K562 (cell line): ENCODE measurements at regions not wholly inside any gene's neighbourhood (a gene's known extent, or its start where the extent isn't known, plus 50 kb on each side); places are given as distances from the start of the nearest gene placed in this dataset.

Experiments used
- ATAC-seq: fragments of 200-7000 bp; cut with Tn5 transposase; 3 replicates; pipeline ENCODE4 v1.9.1; 2020; ENCODE audit warnings: moderate library complexity
- BruUV-seq: library from RNA; stranded (reverse); fragments of 400-500 nt; replicated peaks from 2 replicates; lab custom pipeline; 2021; lab: Mats Ljungman, UMichigan
- CTCF ChIA-PET: fragments of 300-600 bp; formaldehyde crosslinking; extraction: SDS; loops from one replicate; lab custom pipeline; 2021; ENCODE audit warnings: low intra/inter-chr PET ratio; lab: Yijun Ruan, JAX
- POLR2A ChIA-PET: fragments of 300-600, 350-650 bp; sonication (Branson Sonifier 250); formaldehyde crosslinking; extraction: SDS; loops from one replicate; lab custom pipeline; 2021; ENCODE audit warnings: antibody characterized with exemption, inconsistent platforms; lab: Yijun Ruan, JAX
- DNase-seq, 4 experiments: peaks; one replicate each; pipeline versions ENCODE4 v3.0.0 to v3.0.0-alpha.2; 2011 to 2018; ENCODE audit warnings: low spot score in 3 of 4, mixed read lengths in 3 of 4; ENCODE audit errors: extremely low read depth in 1 of 4
- FAIRE-seq: peaks from 2 replicates; lab custom pipeline; 2011; peaks lifted over from hg19 to GRCh38; lab: Jason Lieb, UNC
- H2AFZ ChIP-seq: 2 replicates; pipeline ENCODE4 v1.6.0; 2011; ENCODE audit warnings: low read depth, low read length, control low read depth, inconsistent platforms
- H3K27ac ChIP-seq: fragments of 200-600 bp; 3 replicates; pipeline ENCODE4 v1.8.0; 2011; ENCODE audit warnings: low read depth, mild to moderate bottlenecking, control low read depth, inconsistent platforms, low read length, moderate library complexity, mixed read lengths; ENCODE audit errors: extremely low read depth
- H3K27me3 ChIP-seq, 2 experiments: fragments of 300-600 bp in 1 of 2; 2 replicates in 1 of 2; 3 replicates in 1 of 2; pipeline versions ENCODE4 v1.6.0 to v1.8.0; 2011; ENCODE audit warnings: inconsistent platforms in 2 of 2, low read length in 2 of 2, mild to moderate bottlenecking in 1 of 2, mixed read lengths in 1 of 2, moderate library complexity in 1 of 2; ENCODE audit not compliant: control insufficient read depth in 2 of 2, insufficient read depth in 2 of 2
- H3K36me3 ChIP-seq: fragments of 300-600 bp; 3 replicates; pipeline ENCODE4 v1.8.0; 2011; ENCODE audit warnings: mild to moderate bottlenecking, low read length, inconsistent platforms; ENCODE audit not compliant: control insufficient read depth, insufficient read depth
- H3K4me1 ChIP-seq, 2 experiments: fragments of 200-600 bp in 1 of 2; replicated peaks in 1 of 2; 2 replicates in 1 of 2; 3 replicates in 1 of 2; pipeline versions ENCODE4 v1.5.1 to v1.8.0; 2011; ENCODE audit warnings: inconsistent platforms in 2 of 2, low read length in 2 of 2, mild to moderate bottlenecking in 1 of 2, mixed read lengths in 1 of 2, moderate library complexity in 1 of 2; ENCODE audit not compliant: control insufficient read depth in 2 of 2, insufficient read depth in 2 of 2
- H3K4me2 ChIP-seq: 2 replicates; pipeline ENCODE4 v1.6.1; 2011; ENCODE audit warnings: low read length, control low read depth, inconsistent platforms, mixed read lengths; ENCODE audit not compliant: insufficient read depth
- H3K4me3 ChIP-seq: fragments of 200-600 bp; sonication (generic), shearing (Covaris generic); 2 replicates; pipeline ENCODE4 v1.5.1; 2016; ENCODE audit warnings: control low read depth, inconsistent platforms
- H3K79me2 ChIP-seq: fragments of 200-600 bp; 3 replicates; pipeline ENCODE4 v1.8.0; 2011; ENCODE audit warnings: low read length, inconsistent platforms; ENCODE audit not compliant: control insufficient read depth, insufficient read depth
- H3K9ac ChIP-seq, 2 experiments: 2 replicates each; pipeline versions ENCODE4 v1.6.0 to v1.6.1; 2011; ENCODE audit warnings: low read depth in 2 of 2, low read length in 2 of 2, control low read depth in 1 of 2, inconsistent platforms in 1 of 2, mild to moderate bottlenecking in 1 of 2, mixed read lengths in 1 of 2; ENCODE audit not compliant: insufficient read depth in 1 of 2
- H3K9me1 ChIP-seq: one replicate; pipeline ENCODE4 v1.6.0; 2011; ENCODE audit warnings: inconsistent platforms, mild to moderate bottlenecking, low read length, moderate library complexity; ENCODE audit not compliant: control insufficient read depth, insufficient read depth
- H3K9me3 ChIP-seq: replicated peaks from 2 replicates; pipeline ENCODE4 v1.5.1; 2011; ENCODE audit warnings: low read depth, low read length, inconsistent platforms; ENCODE audit not compliant: control insufficient read depth, insufficient read depth
- H4K20me1 ChIP-seq: replicated peaks from 2 replicates; pipeline ENCODE4 v1.6.1; 2011; ENCODE audit warnings: low read length, inconsistent platforms, mixed read lengths; ENCODE audit not compliant: control insufficient read depth, insufficient read depth
- ARHGAP35 ChIP-seq: fragments of 450-650 bp; IDR thresholded peaks from 2 replicates; pipeline ENCODE4 v1.6.1; 2018; ENCODE audit not compliant: partially characterized antibody
- HMG20B ChIP-seq: fragments of 250-450 bp; sonication (Bioruptor Pico); IDR thresholded peaks from 2 replicates; pipeline ENCODE4 v1.5.0; 2021; ENCODE audit warnings: mild to moderate bottlenecking
- IFI16 ChIP-seq: fragments of 250-450 bp; sonication (Bioruptor Pico); IDR thresholded peaks from 2 replicates; pipeline ENCODE4 v2.1.2; 2022; ENCODE audit warnings: mild to moderate bottlenecking, inconsistent platforms
- SNAPC5 ChIP-seq: fragments of 250-450 bp; sonication (Bioruptor Pico); IDR thresholded peaks from 2 replicates; pipeline ENCODE4 v1.8.0; 2021; ENCODE audit warnings: moderate library complexity, mild to moderate bottlenecking, inconsistent platforms
- THAP12 ChIP-seq: fragments of 250-450 bp; sonication (Bioruptor Pico); IDR thresholded peaks from 2 replicates; pipeline ENCODE4 v1.9.0; 2021; ENCODE audit warnings: mild to moderate bottlenecking, inconsistent platforms
- ZBTB33 ChIP-seq: sonication (generic); formaldehyde crosslinking; IDR thresholded peaks from 2 replicates; pipeline ENCODE4 v1.8.1; 2023; ENCODE audit warnings: mild to moderate bottlenecking, missing genetic modification reagents
- ZKSCAN1 ChIP-seq: fragments of 150-350 bp; IDR thresholded peaks from 2 replicates; pipeline ENCODE4 v1.6.1; 2016; ENCODE audit warnings: low read depth, low read length
- ZNF217 ChIP-seq: sonication (generic); formaldehyde crosslinking; IDR thresholded peaks from 2 replicates; pipeline ENCODE4 v1.8.0; 2022; ENCODE audit warnings: mild to moderate bottlenecking, missing genetic modification reagents
- WGBS: fragments of 100-300 bp; shearing (Covaris generic); methylation state at CpG from one replicate; pipeline ENCODE4 v1.1.6; 2016; ENCODE audit warnings: low coverage, mixed read lengths; ENCODE audit not compliant: insufficient coverage; ENCODE audit errors: missing lambda C conversion rate; 5-methylcytosine and 5-hydroxymethylcytosine counted together
- in situ Hi-C: fragments of 300-500 bp; cut with MboI; formaldehyde crosslinking; loops from 4 replicates; pipeline ENCODE4 v1.15.0; 2018; ENCODE audit warnings: inconsistent platforms, mixed read lengths
- intact Hi-C: fragments of 100-400 bp; cut with micrococcal nuclease; formaldehyde crosslinking; loops from 2 replicates; pipeline ENCODE4 v1.14.2; 2022
- TF ChIP-seq, protein P1 (sequence below): sonication (generic); formaldehyde crosslinking; IDR thresholded peaks from 2 replicates; pipeline ENCODE4 v1.8.0; 2022; ENCODE audit warnings: mild to moderate bottlenecking, low read depth, missing genetic modification reagents

DNA sequence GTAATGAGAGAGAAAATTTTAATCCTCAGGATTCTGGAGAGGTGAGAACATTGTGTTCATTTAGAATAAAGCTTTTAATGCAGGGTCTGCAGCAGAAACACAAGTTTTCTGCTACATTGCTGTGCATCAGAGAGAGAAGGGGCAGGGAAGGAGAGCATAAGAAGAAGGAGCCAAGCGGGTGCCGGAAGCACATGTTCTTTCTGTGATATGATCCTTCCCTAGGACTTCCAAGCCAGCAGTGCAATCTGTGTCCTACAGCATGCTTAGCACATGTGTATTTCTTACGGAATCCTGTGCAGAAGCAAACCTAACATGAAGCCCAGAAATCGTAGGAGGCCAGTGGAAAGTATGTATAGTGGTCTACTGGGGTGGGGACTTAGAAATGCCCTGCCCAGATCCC is 458.3 kb upstream of the BRINP1 start:
- in situ Hi-C loops: no loop called here
- Histone ChIP-seq H3K4me2 (no peak overlapping the region), H3K27ac (no peak overlapping the region), H3K4me3 (no peak overlapping the region), H3K9me1 (no peaks in the 10 kb centered on the region), H3K4me1 (no peaks in the 10 kb centered on the region), H3K9ac (no peak overlapping the region), H3K79me2 (no peaks in the 10 kb centered on the region), H4K20me1 (no peaks in the 10 kb centered on the region), H2AFZ (no peak overlapping the region), H3K36me3 (no peaks in the 10 kb centered on the region), H3K9me3 (no peaks in the 10 kb centered on the region), H3K27me3 (no peaks in the 10 kb centered on the region)
- ChIA-PET POLR2A (no interaction called here), CTCF (no interaction called here)
- DNase-seq (no peak), ATAC-seq (no peak), FAIRE-seq (no peak)
- no peak for TF ChIP-seq THAP12
- TF ChIP-seq ZKSCAN1: no peak
- TF ChIP-seq HMG20B (CRISPR knock-in tag): no peak
- TF ChIP-seq ARHGAP35: no peak
- intact Hi-C loops: no loop called here
- no TSS peak for BruUV-seq
- WGBS: 0% methylated on average over 4 of the region's 4 CpGs

- H3K27ac ChIP-seq: no peak overlapping the region
- no peak overlapping the region for H3K9ac ChIP-seq
- no peak overlapping the region for H3K4me3 ChIP-seq
- no peaks in the 10 kb centered on the region for H3K79me2 ChIP-seq
- no peak overlapping the region for H2AFZ ChIP-seq
- no peaks in the 10 kb centered on the region for H4K20me1 ChIP-seq
- intact Hi-C loops: no loop called here
- H3K4me1 ChIP-seq: no peaks in the 10 kb centered on the region
- POLR2A ChIA-PET: no interaction called here
- no peaks in the 10 kb centered on the region for H3K9me3 ChIP-seq
- no peaks in the 10 kb centered on the region for H3K27me3 ChIP-seq
- in situ Hi-C loops: no loop called here
- H3K9me1 ChIP-seq: no peaks in the 10 kb centered on the region
- no TSS peak for BruUV-seq
- H3K4me2 ChIP-seq: no peak overlapping the region
- FAIRE-seq (no peak), ATAC-seq (no peak), DNase-seq (no peak)
- no peaks in the 10 kb centered on the region for H3K36me3 ChIP-seq
- CTCF ChIA-PET: no interaction called here
- 0% methylated on average over 4 of the region's 4 CpGs for WGBS
- TF ChIP-seq, protein P1, sequence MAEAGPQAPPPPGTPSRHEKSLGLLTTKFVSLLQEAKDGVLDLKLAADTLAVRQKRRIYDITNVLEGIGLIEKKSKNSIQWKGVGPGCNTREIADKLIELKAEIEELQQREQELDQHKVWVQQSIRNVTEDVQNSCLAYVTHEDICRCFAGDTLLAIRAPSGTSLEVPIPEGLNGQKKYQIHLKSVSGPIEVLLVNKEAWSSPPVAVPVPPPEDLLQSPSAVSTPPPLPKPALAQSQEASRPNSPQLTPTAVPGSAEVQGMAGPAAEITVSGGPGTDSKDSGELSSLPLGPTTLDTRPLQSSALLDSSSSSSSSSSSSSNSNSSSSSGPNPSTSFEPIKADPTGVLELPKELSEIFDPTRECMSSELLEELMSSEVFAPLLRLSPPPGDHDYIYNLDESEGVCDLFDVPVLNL (CRISPR knock-in tag): no peak
- no peak for TF ChIP-seq ZBTB33 (CRISPR knock-in tag)
- TF ChIP-seq SNAPC5 (CRISPR knock-in tag): no peak
- TF ChIP-seq IFI16 (CRISPR knock-in tag): no peak
- TF ChIP-seq ZNF217: no peak
Observed at GRCh38 chr9:119827126-119827525, 457.9 kb upstream of the BRINP1 start.
